Left ventricle myocardium inferior (tissue), 1 donor: ENCODE measurements at regions not wholly inside any gene's neighbourhood (a gene's known extent, or its start where the extent isn't known, plus 50 kb on each side); places are given as distances from the start of the nearest gene placed in this dataset.

Source experiments
- DNase-seq: peaks from one replicate; pipeline ENCODE4 v3.0.0-alpha.2; 2020
- H3K27ac ChIP-seq: fragments of 200-600 bp; replicated peaks from 2 replicates; pipeline ENCODE4 v1.8.0; 2021
- H3K27me3 ChIP-seq: fragments of 200-600 bp; 2 replicates; pipeline ENCODE4 v1.8.0; 2021; ENCODE audit warnings: low read depth
- H3K36me3 ChIP-seq: fragments of 200-600 bp; 2 replicates; pipeline ENCODE4 v1.8.0; 2021
- H3K4me1 ChIP-seq: fragments of 200-600 bp; 2 replicates; pipeline ENCODE4 v1.8.0; 2021
- H3K4me3 ChIP-seq: fragments of 200-600 bp; 2 replicates; pipeline ENCODE4 v1.8.0; 2021; ENCODE audit warnings: mild to moderate bottlenecking, moderate library complexity
- H3K9me3 ChIP-seq: fragments of 200-600 bp; replicated peaks from 2 replicates; pipeline ENCODE4 v1.8.0; 2021
- intact Hi-C: fragments of 100-400 bp; cut with micrococcal nuclease; formaldehyde crosslinking; loops from one replicate; pipeline ENCODE4 v1.11.0; 2022
- TF ChIP-seq, protein P1 (sequence below): fragments of 200-600 bp; IDR thresholded peaks from 2 replicates; pipeline ENCODE4 v1.8.0; 2021; ENCODE audit warnings: antibody characterized with exemption, mild to moderate bottlenecking, borderline replicate concordance
- donor health status: DM: no; HTN: yes; CAD: no; lungs with severe emphysema.

- no peaks in the 10 kb centered on the region for H3K9me3 ChIP-seq
- H3K4me3 ChIP-seq = no peak overlapping the region
- TF ChIP-seq, protein P1, sequence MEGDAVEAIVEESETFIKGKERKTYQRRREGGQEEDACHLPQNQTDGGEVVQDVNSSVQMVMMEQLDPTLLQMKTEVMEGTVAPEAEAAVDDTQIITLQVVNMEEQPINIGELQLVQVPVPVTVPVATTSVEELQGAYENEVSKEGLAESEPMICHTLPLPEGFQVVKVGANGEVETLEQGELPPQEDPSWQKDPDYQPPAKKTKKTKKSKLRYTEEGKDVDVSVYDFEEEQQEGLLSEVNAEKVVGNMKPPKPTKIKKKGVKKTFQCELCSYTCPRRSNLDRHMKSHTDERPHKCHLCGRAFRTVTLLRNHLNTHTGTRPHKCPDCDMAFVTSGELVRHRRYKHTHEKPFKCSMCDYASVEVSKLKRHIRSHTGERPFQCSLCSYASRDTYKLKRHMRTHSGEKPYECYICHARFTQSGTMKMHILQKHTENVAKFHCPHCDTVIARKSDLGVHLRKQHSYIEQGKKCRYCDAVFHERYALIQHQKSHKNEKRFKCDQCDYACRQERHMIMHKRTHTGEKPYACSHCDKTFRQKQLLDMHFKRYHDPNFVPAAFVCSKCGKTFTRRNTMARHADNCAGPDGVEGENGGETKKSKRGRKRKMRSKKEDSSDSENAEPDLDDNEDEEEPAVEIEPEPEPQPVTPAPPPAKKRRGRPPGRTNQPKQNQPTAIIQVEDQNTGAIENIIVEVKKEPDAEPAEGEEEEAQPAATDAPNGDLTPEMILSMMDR = peak; percentile 60
- intact Hi-C loops = loop anchor here (5.0 kb wide), 1 partner anchor 718 kb away; no protein-coding TSS in a partner anchor
- no peak overlapping the region for H3K27ac ChIP-seq
- peaks cover 6% of the 10 kb centered on the region for H3K4me1 ChIP-seq
- no peaks in the 10 kb centered on the region for H3K36me3 ChIP-seq
- DNase-seq = no peak
- H3K27me3 ChIP-seq = no peaks in the 10 kb centered on the region
Measured at GRCh38 chr2:158034198-158034866, 67.3 kb upstream of the UPP2 start.

GRCh38 chr2:158031371-158031770, 70.3 kb upstream of the UPP2 start:
- Histone ChIP-seq H3K4me3 (no peak overlapping the region), H3K27me3 (no peaks in the 10 kb centered on the region), H3K4me1 (peaks cover 6% of the 10 kb centered on the region), H3K9me3 (no peaks in the 10 kb centered on the region), H3K27ac (no peak overlapping the region), H3K36me3 (no peaks in the 10 kb centered on the region)
- no peak for DNase-seq
- TF ChIP-seq, protein P1 = no peak
- intact Hi-C loops = loop anchor here (5.0 kb wide), 1 partner anchor 721 kb away; no protein-coding TSS in a partner anchor

DNA sequence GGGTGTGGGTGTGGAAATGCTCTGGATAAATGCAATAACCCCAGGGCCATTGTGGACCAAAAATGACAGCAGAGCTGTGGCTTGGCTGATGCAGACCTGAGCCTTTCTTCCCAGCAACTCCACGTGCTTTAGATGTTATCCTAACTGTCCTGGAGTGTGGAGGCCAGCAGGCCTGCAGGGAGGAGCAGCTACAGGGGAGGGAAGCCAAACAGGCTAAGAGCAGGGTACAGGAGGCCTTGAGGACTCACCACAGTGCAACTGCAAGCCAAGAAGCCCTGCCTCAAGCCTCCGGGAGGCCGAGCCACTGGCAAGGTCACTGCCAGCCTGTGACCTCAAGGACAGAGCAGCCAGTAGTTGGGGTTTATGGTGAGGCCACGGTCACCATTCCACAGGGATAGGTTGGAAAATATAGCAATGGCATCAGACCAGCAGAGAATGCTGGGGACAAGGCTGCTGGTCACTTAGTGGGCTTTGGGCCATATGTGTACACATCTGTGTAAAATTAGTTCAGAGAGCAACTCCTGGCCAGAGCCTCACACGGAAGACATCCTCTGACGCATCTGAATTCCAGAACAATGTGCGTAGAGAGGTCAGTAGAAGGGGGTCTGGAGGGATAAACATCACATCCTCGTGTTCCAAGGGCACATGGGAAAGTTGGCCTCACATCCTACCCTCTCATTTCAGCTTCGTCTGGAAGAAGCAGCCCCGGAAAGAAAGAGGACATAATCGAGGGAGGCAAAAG, 76.2 kb upstream of the UPP2 start:
- no peaks in the 10 kb centered on the region for H3K9me3 ChIP-seq
- H3K36me3 ChIP-seq = no peaks in the 10 kb centered on the region
- no peak overlapping the region for H3K4me3 ChIP-seq
- H3K4me1 ChIP-seq = no peaks in the 10 kb centered on the region
- no peak for DNase-seq
- TF ChIP-seq, protein P1 = no peak
- intact Hi-C loops = no loop called here
- H3K27ac ChIP-seq = no peak overlapping the region
- no peaks in the 10 kb centered on the region for H3K27me3 ChIP-seq

GRCh38 chr2:158024288-158024898, 77.3 kb upstream of the UPP2 start:
- Histone ChIP-seq H3K4me3 (no peak overlapping the region), H3K27ac (no peak overlapping the region), H3K27me3 (no peaks in the 10 kb centered on the region), H3K4me1 (no peaks in the 10 kb centered on the region), H3K9me3 (no peaks in the 10 kb centered on the region), H3K36me3 (no peaks in the 10 kb centered on the region)
- DNase-seq = peak; percentile 21
- intact Hi-C loops = no loop called here
- TF ChIP-seq, protein P1 = peak; percentile 91

- intact Hi-C loops = no loop called here
- Histone ChIP-seq H3K36me3 (no peaks in the 10 kb centered on the region), H3K4me1 (no peaks in the 10 kb centered on the region), H3K4me3 (no peak overlapping the region), H3K27ac (no peak overlapping the region), H3K9me3 (no peaks in the 10 kb centered on the region), H3K27me3 (no peaks in the 10 kb centered on the region)
- no peak for DNase-seq
- TF ChIP-seq, protein P1 = no peak
Measured at GRCh38 chr2:158022888-158023287, 78.8 kb upstream of the UPP2 start.
